SJCRH30 (cell line): ENCODE measurements at regions not wholly inside any gene's neighbourhood (a gene's known extent, or its start where the extent isn't known, plus 50 kb on each side); places are given as distances from the start of the nearest gene placed in this dataset.
"Not testable (repeated sequence)": the region's sequence is repeated elsewhere in the genome, so short reads cannot be mapped to it uniquely, and the experiment has no call there.

Experiments used
- DNase-seq, 2 experiments: peaks; one replicate each; pipeline ENCODE4 v3.0.0-alpha.2; 2015 to 2020
- H3K27ac ChIP-seq: fragments of 250-450 bp; sonication (Bioruptor Pico); 2 replicates; pipeline ENCODE4 v1.5.1; 2020; ENCODE audit warnings: mild to moderate bottlenecking, moderate library complexity
- H3K27me3 ChIP-seq: fragments of 250-450 bp; sonication (Bioruptor Pico); 2 replicates; pipeline ENCODE4 v1.5.1; 2020; ENCODE audit warnings: mild to moderate bottlenecking, moderate library complexity
- H3K36me3 ChIP-seq: fragments of 250-450 bp; sonication (Bioruptor Pico); 2 replicates; pipeline ENCODE4 v1.5.1; 2020; ENCODE audit warnings: mild to moderate bottlenecking, moderate library complexity
- H3K4me1 ChIP-seq: fragments of 250-450 bp; sonication (Bioruptor Pico); 2 replicates; pipeline ENCODE4 v1.5.1; 2020; ENCODE audit warnings: mild to moderate bottlenecking, moderate library complexity
- H3K4me3 ChIP-seq: fragments of 250-450 bp; sonication (Bioruptor Pico); 2 replicates; pipeline ENCODE4 v1.5.1; 2020; ENCODE audit warnings: mild to moderate bottlenecking, moderate library complexity
- H3K9me3 ChIP-seq: fragments of 250-450 bp; sonication (Bioruptor Pico); replicated peaks from 2 replicates; pipeline ENCODE4 v1.5.1; 2020; ENCODE audit warnings: mild to moderate bottlenecking, moderate library complexity

- no peaks in the 10 kb centered on the region for H3K9me3 ChIP-seq
- no peaks in the 10 kb centered on the region for H3K4me1 ChIP-seq
- no peaks in the 10 kb centered on the region for H3K27me3 ChIP-seq
- H3K4me3 ChIP-seq = no peak overlapping the region
- H3K36me3 ChIP-seq = no peaks in the 10 kb centered on the region
- H3K27ac ChIP-seq = no peak overlapping the region
- DNase-seq = no peak
Observed at GRCh38 chr7:106452031-106452851, 167.5 kb upstream of the NAMPT start.

GRCh38 chr7:106451171-106451570 lies 166.4 kb upstream of the NAMPT start:
- no peak for DNase-seq
- H3K9me3 ChIP-seq = no peaks in the 10 kb centered on the region
- no peaks in the 10 kb centered on the region for H3K27me3 ChIP-seq
- H3K36me3 ChIP-seq = no peaks in the 10 kb centered on the region
- no peak overlapping the region for H3K4me3 ChIP-seq
- no peak overlapping the region for H3K27ac ChIP-seq
- no peaks in the 10 kb centered on the region for H3K4me1 ChIP-seq

GRCh38 chr7:106450716-106451115 lies 165.9 kb upstream of the NAMPT start:
- no peak for DNase-seq
- Histone ChIP-seq H3K9me3 (no peaks in the 10 kb centered on the region), H3K27ac (no peak overlapping the region), H3K4me3 (no peak overlapping the region), H3K36me3 (no peaks in the 10 kb centered on the region), H3K27me3 (no peaks in the 10 kb centered on the region), H3K4me1 (no peaks in the 10 kb centered on the region)

- no peaks in the 10 kb centered on the region for H3K36me3 ChIP-seq
- H3K9me3 ChIP-seq = no peaks in the 10 kb centered on the region
- H3K27ac ChIP-seq = no peak overlapping the region
- no peaks in the 10 kb centered on the region for H3K27me3 ChIP-seq
- no peaks in the 10 kb centered on the region for H3K4me1 ChIP-seq
- no peak for DNase-seq
- H3K4me3 ChIP-seq = no peak overlapping the region
Observed at GRCh38 chr7:106448992-106449859, 164.4 kb upstream of the NAMPT start.

- H3K4me1 ChIP-seq = no peaks in the 10 kb centered on the region
- no peaks in the 10 kb centered on the region for H3K36me3 ChIP-seq
- H3K27me3 ChIP-seq = no peaks in the 10 kb centered on the region
- DNase-seq = no peak
- H3K4me3 ChIP-seq = no peak overlapping the region
- H3K27ac ChIP-seq = no peak overlapping the region
- no peaks in the 10 kb centered on the region for H3K9me3 ChIP-seq
Observed at GRCh38 chr7:106448346-106448991, 163.7 kb upstream of the NAMPT start.

- Histone ChIP-seq H3K27me3 (no peaks in the 10 kb centered on the region), H3K4me3 (no peak overlapping the region), H3K9me3 (no peaks in the 10 kb centered on the region), H3K4me1 (no peaks in the 10 kb centered on the region), H3K27ac (no peak overlapping the region), H3K36me3 (no peaks in the 10 kb centered on the region)
- no peak for DNase-seq
Observed at GRCh38 chr7:106447318-106447847, 162.6 kb upstream of the NAMPT start.

- not testable (repeated sequence) for H3K36me3 ChIP-seq, H3K9me3 ChIP-seq, H3K27me3 ChIP-seq, H3K27ac ChIP-seq, H3K4me3 ChIP-seq, DNase-seq, H3K4me1 ChIP-seq
Observed at GRCh38 chr7:106445366-106445765, 160.6 kb upstream of the NAMPT start.

- no peak overlapping the region for H3K4me3 ChIP-seq
- H3K36me3 ChIP-seq = no peaks in the 10 kb centered on the region
- DNase-seq = no peak
- H3K4me1 ChIP-seq = no peaks in the 10 kb centered on the region
- no peaks in the 10 kb centered on the region for H3K27me3 ChIP-seq
- H3K9me3 ChIP-seq = no peaks in the 10 kb centered on the region
- no peak overlapping the region for H3K27ac ChIP-seq
Observed at GRCh38 chr7:106444068-106444655, 159.4 kb upstream of the NAMPT start.

- no peaks in the 10 kb centered on the region for H3K27me3 ChIP-seq
- no peak for DNase-seq
- H3K36me3 ChIP-seq = no peaks in the 10 kb centered on the region
Observed at GRCh38 chr7:106443156-106443555, 158.4 kb upstream of the NAMPT start.

GRCh38 chr7:106442476-106442875 lies 157.7 kb upstream of the NAMPT start:
- Histone ChIP-seq H3K36me3 (no peaks in the 10 kb centered on the region), H3K4me1 (no peaks in the 10 kb centered on the region), H3K27me3 (no peaks in the 10 kb centered on the region), H3K27ac (no peak overlapping the region), H3K4me3 (no peak overlapping the region), H3K9me3 (no peaks in the 10 kb centered on the region)
- no peak for DNase-seq

More at GRCh38 chr7:106443156-106443555, 158.4 kb upstream of the NAMPT start:
- H3K9me3 ChIP-seq = no peaks in the 10 kb centered on the region
- H3K4me3 ChIP-seq = no peak overlapping the region
- H3K4me1 ChIP-seq = no peaks in the 10 kb centered on the region
- H3K27ac ChIP-seq = no peak overlapping the region

GRCh38 chr7:106441343-106441742 lies 156.6 kb upstream of the NAMPT start:
- not testable (repeated sequence) for DNase-seq, H3K9me3 ChIP-seq, H3K4me1 ChIP-seq, H3K36me3 ChIP-seq, H3K4me3 ChIP-seq, H3K27ac ChIP-seq, H3K27me3 ChIP-seq

- H3K27ac ChIP-seq = not testable (repeated sequence)
Observed at GRCh38 chr7:106436933-106437332, 152.2 kb upstream of the NAMPT start.

GRCh38 chr7:106433377-106433776 lies 148.6 kb upstream of the NAMPT start:
- DNase-seq = no peak
- Histone ChIP-seq H3K36me3 (no peaks in the 10 kb centered on the region), H3K9me3 (no peaks in the 10 kb centered on the region), H3K4me1 (no peaks in the 10 kb centered on the region), H3K27ac (no peak overlapping the region), H3K27me3 (peaks cover 14% of the 10 kb centered on the region; the same call in 1 of the 2 replicates), H3K4me3 (no peak overlapping the region)

More at GRCh38 chr7:106436933-106437332, 152.2 kb upstream of the NAMPT start:
- not testable (repeated sequence) for H3K36me3 ChIP-seq, H3K9me3 ChIP-seq, H3K4me1 ChIP-seq, DNase-seq, H3K27me3 ChIP-seq, H3K4me3 ChIP-seq
